Parathyroid adenoma (tissue), 2 donors: ENCODE measurements at regions not wholly inside any gene's neighbourhood (a gene's known extent, or its start where the extent isn't known, plus 50 kb on each side); places are given as distances from the start of the nearest gene placed in this dataset.

Experiments
- H2AFZ ChIP-seq: fragments of 300-600 bp; sonication (generic); one replicate; pipeline ENCODE4 v1.7.0; 2017; ENCODE audit warnings: antibody characterized with exemption, mild to moderate bottlenecking
- H3K27ac ChIP-seq: fragments of 300-600 bp; sonication (generic); one replicate; pipeline ENCODE4 v1.7.0; 2017
- H3K27me3 ChIP-seq: fragments of 300-600 bp; sonication (generic); one replicate; pipeline ENCODE4 v1.7.0; 2017; ENCODE audit warnings: low read length; ENCODE audit not compliant: control insufficient read depth, insufficient read depth
- H3K36me3 ChIP-seq: fragments of 300-600 bp; sonication (generic); one replicate; pipeline ENCODE4 v1.7.0; 2017; ENCODE audit warnings: low read length; ENCODE audit not compliant: control insufficient read depth, insufficient read depth
- H3K4me1 ChIP-seq: fragments of 300-600 bp; sonication (generic); one replicate; pipeline ENCODE4 v1.7.0; 2017; ENCODE audit warnings: control low read depth
- H3K4me2 ChIP-seq: fragments of 300-600 bp; sonication (generic); one replicate; pipeline ENCODE4 v1.7.0; 2017; ENCODE audit warnings: low read length
- H3K4me3 ChIP-seq: fragments of 300-600 bp; sonication (generic); one replicate; pipeline ENCODE4 v1.7.0; 2017; ENCODE audit warnings: low read depth, low read length
- H3K79me2 ChIP-seq: fragments of 300-600 bp; sonication (generic); one replicate; pipeline ENCODE4 v1.7.0; 2017; ENCODE audit warnings: control low read depth
- H3K9ac ChIP-seq: fragments of 300-600 bp; sonication (generic); one replicate; pipeline ENCODE4 v1.7.0; 2017; ENCODE audit warnings: mild to moderate bottlenecking
- H3K9me3 ChIP-seq: fragments of 300-600 bp; sonication (generic); one replicate; pipeline ENCODE4 v1.7.0; 2017; ENCODE audit warnings: low read length; ENCODE audit not compliant: control insufficient read depth
- CTCF ChIP-seq: fragments of 300-600 bp; sonication (generic); IDR thresholded peaks from one replicate; pipeline ENCODE4 v1.7.0; 2017; ENCODE audit warnings: antibody characterized with exemption, mild to moderate bottlenecking
- donor health status: primary hyperparathyroidism.

GRCh38 chr7:42315631-42316030, 78.6 kb upstream of the GLI3 start:
- no peak for TF ChIP-seq CTCF
- no peak overlapping the region for H3K27ac ChIP-seq
- peaks cover 3% of the 10 kb centered on the region for H3K9me3 ChIP-seq
- H3K36me3 ChIP-seq: no peaks in the 10 kb centered on the region
- no peak overlapping the region for H3K4me2 ChIP-seq
- no peak overlapping the region for H3K4me3 ChIP-seq
- H3K79me2 ChIP-seq: no peaks in the 10 kb centered on the region
- H2AFZ ChIP-seq: no peak overlapping the region
- no peaks in the 10 kb centered on the region for H3K4me1 ChIP-seq
- no peaks in the 10 kb centered on the region for H3K27me3 ChIP-seq
- H3K9ac ChIP-seq: no peak overlapping the region

- H2AFZ ChIP-seq: no peak overlapping the region
- no peak overlapping the region for H3K4me2 ChIP-seq
- H3K27me3 ChIP-seq: no peaks in the 10 kb centered on the region
- no peak overlapping the region for H3K27ac ChIP-seq
- no peak for TF ChIP-seq CTCF
- no peaks in the 10 kb centered on the region for H3K36me3 ChIP-seq
- no peak overlapping the region for H3K4me3 ChIP-seq
- no peaks in the 10 kb centered on the region for H3K79me2 ChIP-seq
- H3K9ac ChIP-seq: no peak overlapping the region
- peaks cover 3% of the 10 kb centered on the region for H3K9me3 ChIP-seq
- no peaks in the 10 kb centered on the region for H3K4me1 ChIP-seq
Measured at GRCh38 chr7:42315103-42315502, 78.1 kb upstream of the GLI3 start.

- no peaks in the 10 kb centered on the region for H3K36me3 ChIP-seq
- no peaks in the 10 kb centered on the region for H3K27me3 ChIP-seq
- no peak overlapping the region for H2AFZ ChIP-seq
- H3K79me2 ChIP-seq: no peaks in the 10 kb centered on the region
- no peaks in the 10 kb centered on the region for H3K4me1 ChIP-seq
- no peak overlapping the region for H3K27ac ChIP-seq
- H3K4me3 ChIP-seq: no peak overlapping the region
- H3K9me3 ChIP-seq: peaks cover 3% of the 10 kb centered on the region
- H3K9ac ChIP-seq: no peak overlapping the region
- H3K4me2 ChIP-seq: no peak overlapping the region
- no peak for TF ChIP-seq CTCF
Measured at GRCh38 chr7:42314696-42315095, 77.7 kb upstream of the GLI3 start.

- Histone ChIP-seq H3K9ac (no peak overlapping the region), H2AFZ (no peak overlapping the region), H3K4me1 (no peaks in the 10 kb centered on the region), H3K36me3 (no peaks in the 10 kb centered on the region), H3K4me3 (no peak overlapping the region), H3K4me2 (no peak overlapping the region), H3K79me2 (no peaks in the 10 kb centered on the region), H3K27ac (no peak overlapping the region), H3K9me3 (peaks cover 3% of the 10 kb centered on the region), H3K27me3 (no peaks in the 10 kb centered on the region)
- no peak for TF ChIP-seq CTCF
Measured at GRCh38 chr7:42311195-42311594, 74.2 kb upstream of the GLI3 start.

GRCh38 chr7:42292991-42293521, 56.0 kb upstream of the GLI3 start:
- no peak overlapping the region for H3K9ac ChIP-seq
- no peak for TF ChIP-seq CTCF
- H3K27ac ChIP-seq: no peak overlapping the region

More at GRCh38 chr7:42292991-42293521, 56.0 kb upstream of the GLI3 start:
- no peak overlapping the region for H3K4me3 ChIP-seq
- no peaks in the 10 kb centered on the region for H3K36me3 ChIP-seq
- H3K79me2 ChIP-seq: no peaks in the 10 kb centered on the region
- no peak overlapping the region for H3K4me2 ChIP-seq
- H3K27me3 ChIP-seq: no peaks in the 10 kb centered on the region
- H2AFZ ChIP-seq: no peak overlapping the region
- H3K4me1 ChIP-seq: no peaks in the 10 kb centered on the region
- no peaks in the 10 kb centered on the region for H3K9me3 ChIP-seq
